ENCODE measurements at regions not wholly inside any gene's neighbourhood (a gene's known extent, or its start where the extent isn't known, plus 50 kb on each side); places are given as distances from the start of the nearest gene placed in this dataset.
"Not testable (repeated sequence)": the region's sequence is repeated elsewhere in the genome, so short reads cannot be mapped to it uniquely, and the experiment has no call there.

DNA sequence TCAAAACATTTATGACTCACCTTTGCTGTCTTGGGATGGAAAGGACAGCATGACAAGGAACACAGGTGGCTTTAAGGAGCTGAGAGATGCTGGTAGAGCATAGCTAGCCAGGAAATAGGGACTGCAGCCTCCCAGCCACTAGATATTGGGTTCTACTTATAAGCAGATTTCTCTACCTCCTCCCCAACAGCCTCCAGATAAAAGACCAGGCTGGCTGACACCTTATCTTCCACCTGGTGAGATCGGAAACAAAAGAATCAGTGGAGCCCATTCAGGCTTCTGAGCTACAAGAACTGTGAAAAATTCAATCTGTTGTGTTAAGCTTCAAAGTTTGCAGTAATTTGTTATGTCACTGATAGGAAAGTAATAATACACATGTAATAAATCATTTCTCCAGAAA is 1278.5 kb upstream of the ZEB2 start:
- DNase-seq: no peak

DNA sequence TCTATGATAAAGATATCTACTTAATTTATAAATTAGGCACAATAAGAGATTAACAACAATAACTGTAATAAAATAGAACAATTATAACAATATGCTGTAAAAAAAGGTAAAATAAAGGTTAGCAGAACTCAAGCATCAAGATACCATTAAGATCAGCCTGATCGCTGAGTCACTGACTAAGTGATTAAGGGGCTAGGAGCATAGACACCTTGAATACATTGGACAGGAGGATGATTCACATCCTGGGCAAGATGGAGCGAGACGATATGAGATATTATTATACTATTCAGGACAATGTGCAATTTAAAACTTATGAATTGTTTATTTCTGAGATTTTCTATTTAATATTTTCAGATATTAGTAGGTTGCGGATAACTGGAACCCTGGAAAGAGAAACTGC is 1277.8 kb upstream of the ZEB2 start:
- no peak for DNase-seq

DNA sequence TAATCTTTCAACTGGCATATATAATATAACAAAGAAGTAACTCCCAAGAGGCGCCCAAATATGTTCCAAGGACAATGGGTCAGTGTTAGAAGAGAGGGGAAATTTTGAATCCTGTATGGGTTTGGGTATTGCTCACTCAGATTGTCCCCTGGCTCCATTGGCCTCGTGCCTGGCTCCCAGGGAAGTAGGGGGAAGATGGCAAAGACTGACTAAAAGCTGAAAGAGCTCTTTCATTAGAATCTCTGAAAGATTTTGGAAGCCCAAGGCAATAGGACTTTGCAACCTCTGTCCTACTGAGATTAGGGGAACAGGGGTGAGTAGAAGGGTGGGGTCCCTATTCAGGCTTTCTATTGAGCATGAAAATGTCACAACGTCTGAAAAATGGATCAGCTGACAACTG is 1272.8 kb upstream of the ZEB2 start:
- no peak for DNase-seq

DNA sequence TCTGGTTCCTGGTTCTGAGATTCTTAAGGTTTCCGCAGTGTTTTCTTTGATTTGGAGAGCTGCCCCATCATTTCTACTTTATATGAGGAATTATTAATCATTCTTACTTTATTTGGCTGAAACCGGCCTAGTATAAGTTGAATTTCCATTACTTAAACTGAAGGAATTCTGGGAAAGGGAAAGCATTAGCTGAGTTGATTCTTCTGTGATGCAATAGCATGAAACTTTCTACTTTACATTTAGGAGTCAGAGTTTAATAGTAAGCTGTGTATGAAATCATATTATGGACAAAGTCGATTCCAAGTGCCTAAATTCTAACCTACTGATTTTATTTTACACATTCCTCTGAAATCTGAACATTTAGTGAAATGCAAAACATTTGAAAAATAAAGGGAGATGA is 1269.7 kb upstream of the ZEB2 start:
- no peak for DNase-seq

- not testable (repeated sequence) for DNase-seq
Measured at GRCh38 chr2:145787597-145788361, 1267.9 kb upstream of the ZEB2 start.

DNA sequence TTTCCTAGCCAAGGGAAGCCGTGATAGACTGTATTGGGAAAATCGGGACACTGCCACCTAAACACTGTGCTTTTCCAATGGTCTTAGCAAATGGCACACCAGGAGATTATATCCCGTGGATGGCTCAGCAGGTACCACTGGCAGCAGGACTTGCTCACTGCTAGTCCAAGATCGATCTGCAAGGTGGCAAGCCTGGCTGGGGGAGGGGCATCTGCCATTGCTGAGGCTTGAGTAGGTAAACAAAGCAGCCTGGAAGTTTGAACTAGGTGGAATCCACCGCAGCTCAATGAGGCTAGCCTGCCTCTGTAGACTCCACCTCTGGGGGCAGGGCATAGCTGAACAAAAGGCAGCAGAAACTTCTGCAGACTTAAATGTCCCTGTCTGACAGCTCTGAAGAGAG is 1262.7 kb upstream of the ZEB2 start:
- not testable (repeated sequence) for DNase-seq

DNA sequence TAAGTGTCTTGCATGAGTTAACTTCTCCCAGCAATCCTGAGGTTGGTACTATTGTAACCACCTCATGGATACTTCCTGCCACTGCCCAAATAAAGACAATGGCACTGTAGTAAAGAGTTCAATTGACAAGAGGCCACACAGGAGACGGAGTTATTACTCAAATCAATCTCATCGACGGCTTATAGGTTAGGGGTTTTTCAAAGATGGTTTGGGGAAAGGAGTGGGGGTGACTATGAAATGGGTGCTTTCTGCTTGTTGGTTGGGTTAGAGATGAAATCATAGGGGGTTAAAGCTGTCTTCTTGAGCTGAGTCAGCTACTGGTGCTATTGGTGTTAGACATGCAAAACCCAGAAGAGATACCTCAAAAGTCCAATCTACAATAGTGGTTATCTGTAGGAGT is 1258.0 kb upstream of the ZEB2 start:
- no peak for DNase-seq

- DNase-seq: no peak
Measured at GRCh38 chr2:145777297-145777696, 1257.4 kb upstream of the ZEB2 start.

DNA sequence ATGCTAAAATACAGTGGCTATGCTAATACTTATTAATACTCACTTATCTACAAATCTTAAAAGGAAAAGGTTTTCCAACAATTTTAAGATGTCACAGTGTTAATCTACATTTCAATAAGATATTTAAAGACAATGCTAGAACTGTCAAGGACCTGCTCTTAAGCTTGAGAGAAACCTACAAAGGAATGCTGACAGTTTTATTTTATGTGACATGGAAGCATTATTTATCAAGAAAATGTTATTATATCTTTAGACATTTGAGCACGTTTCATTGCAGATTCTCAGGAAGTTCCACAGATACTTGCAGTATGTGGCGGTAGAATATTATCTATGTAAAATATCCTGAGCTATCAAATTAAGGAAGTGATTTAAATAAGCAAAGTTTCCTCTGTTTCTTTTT is 1255.7 kb upstream of the ZEB2 start:
- DNase-seq: no peak

GRCh38 chr2:145771525-145771924 is 1251.6 kb upstream of the ZEB2 start:
- DNase-seq: no peak

DNA sequence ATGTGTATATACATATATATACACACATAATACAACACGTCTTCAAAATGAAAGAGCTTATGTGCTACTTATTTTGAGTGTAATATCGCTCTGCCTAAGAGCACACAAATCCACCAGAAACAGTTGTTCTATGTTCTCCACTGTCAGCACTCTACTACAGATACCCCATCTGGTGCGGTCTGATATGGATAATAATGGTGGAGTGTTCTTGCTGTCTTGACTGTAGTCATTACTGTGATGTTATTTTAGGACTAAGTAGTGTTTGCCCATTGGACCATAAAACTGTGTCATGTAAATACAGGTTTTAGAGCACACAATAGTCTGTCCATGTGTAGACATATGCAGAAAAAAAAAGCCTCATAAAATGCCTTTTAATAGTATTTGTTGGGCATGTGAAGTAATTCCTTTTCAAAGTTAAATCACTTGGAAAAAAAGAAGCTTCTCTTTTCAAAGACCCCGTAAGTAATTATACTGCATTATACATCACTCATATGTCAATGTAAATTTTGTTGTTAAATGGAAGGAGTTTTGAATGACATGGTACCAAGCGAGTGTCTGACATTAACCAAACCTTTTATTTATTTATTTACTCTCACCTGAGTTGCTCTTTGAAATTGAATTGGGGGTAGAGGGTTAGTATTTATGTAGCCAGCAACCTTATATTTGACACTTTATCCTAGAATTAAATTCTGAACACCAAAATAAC is 1249.2 kb upstream of the ZEB2 start:
- DNase-seq: no peak

DNA sequence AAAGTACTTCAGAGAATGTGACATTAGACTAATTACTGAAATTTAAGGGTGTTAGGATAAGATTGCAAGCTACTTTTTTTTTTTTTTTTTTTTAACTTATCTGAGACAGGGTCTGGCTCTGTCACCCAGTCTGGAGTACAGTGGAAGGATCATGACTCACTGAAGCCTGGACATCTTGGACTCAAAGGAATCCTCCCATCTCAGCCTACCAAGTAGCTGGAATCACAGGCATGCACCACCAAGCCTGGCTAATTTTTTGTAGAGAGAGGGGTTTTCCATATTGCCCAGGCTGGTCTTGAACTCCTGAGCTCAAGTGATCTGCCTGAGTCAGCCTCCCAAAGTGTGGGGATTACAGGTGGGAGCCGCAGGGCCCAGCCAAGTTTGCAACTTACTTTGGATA is 1246.0 kb upstream of the ZEB2 start:
- no peak for DNase-seq

DNA sequence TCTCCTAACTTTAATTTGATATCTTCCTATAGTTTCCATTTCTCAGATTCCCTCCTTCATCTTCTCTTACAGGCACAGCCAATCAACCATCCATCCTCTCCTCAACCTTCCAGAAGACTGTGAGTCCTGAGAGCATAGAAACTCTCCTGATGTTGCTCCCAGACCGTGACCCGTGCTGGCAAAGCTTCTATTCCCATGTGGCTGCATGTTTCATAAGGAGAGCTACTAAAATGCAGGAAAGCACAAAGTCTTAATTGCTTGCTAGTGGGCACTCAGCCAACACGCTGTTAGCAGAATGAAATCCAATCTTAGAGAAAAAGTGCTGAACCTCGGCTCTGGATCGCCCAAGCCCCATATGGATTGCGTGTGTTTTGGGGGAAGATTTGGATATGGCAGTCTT is 1244.7 kb upstream of the ZEB2 start:
- no peak for DNase-seq

DNA sequence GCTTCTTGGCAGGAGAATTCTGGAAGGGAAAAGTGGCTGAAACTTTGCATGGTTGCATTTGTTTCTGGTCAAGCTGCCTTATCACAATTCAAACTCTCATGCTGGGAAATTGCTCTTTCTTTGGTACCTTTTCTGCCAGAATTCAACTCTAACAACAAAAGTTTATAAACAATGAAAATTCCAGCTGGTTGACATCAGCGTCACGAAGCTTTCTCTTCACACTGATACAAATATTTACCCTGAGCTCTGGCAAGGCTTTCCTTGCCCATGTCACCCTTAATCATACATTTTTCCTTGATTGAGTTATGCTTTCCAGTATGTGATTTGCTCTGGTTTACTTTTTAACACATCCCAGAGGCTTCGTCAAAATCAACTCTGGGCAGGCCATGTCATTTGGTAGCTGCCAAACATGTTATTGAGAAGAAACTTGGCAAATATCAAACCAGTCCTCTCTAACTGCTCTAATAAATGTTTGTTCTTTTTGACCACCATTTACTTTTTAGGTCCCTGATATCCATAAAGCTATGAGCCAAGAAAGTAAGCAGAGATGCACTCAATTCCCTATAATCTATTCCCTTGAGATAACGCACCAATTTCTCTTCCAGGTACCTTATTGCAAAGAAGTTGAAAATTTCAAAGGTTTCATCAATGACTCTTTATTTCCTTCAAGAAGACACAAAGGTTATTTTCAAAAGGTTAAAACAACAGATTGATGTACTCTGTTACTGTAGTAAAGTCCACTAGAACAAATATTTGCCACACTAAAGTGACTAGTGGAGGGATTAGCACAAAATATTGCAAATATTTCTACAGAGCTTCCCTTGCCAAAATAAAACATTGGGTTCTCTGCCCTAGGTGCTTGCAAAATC is 1241.1 kb upstream of the ZEB2 start:
- DNase-seq: no peak

GRCh38 chr2:145759228-145759915 is 1239.5 kb upstream of the ZEB2 start:
- DNase-seq: no peak

DNA sequence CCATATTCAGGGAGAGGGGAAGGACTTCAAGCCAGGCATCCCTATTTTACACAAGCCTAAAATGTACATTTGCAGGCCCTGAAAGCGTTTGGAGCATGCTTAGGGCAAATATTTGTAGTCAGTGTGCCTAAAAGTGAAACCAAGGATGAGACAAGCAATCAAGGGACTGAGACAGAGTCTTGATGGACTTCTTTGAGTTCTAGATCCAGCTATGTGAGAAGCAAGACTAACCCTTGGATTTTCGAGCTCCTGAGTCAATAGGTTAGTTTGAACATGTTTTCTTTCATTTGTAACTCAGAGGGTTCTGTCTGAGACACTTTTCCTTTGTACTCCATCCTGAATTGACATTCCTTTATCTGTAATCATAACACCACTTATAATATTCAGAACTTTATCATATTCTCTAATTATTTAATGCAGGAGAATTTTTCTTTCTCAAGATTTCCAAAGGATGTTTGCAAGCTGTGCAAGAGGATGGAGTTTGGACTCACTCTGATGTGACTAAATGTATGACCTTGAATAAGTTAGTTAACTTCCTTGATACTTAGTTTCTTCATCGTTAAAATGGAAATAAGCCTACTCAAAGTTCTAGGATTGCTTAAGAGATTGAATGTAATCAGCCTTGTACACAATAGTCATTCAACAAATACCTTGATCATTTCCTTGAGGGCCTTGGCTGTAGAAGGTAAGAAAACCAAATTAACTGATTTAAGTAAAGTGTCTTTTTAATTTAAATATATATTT is 1237.8 kb upstream of the ZEB2 start:
- DNase-seq: no peak

DNA sequence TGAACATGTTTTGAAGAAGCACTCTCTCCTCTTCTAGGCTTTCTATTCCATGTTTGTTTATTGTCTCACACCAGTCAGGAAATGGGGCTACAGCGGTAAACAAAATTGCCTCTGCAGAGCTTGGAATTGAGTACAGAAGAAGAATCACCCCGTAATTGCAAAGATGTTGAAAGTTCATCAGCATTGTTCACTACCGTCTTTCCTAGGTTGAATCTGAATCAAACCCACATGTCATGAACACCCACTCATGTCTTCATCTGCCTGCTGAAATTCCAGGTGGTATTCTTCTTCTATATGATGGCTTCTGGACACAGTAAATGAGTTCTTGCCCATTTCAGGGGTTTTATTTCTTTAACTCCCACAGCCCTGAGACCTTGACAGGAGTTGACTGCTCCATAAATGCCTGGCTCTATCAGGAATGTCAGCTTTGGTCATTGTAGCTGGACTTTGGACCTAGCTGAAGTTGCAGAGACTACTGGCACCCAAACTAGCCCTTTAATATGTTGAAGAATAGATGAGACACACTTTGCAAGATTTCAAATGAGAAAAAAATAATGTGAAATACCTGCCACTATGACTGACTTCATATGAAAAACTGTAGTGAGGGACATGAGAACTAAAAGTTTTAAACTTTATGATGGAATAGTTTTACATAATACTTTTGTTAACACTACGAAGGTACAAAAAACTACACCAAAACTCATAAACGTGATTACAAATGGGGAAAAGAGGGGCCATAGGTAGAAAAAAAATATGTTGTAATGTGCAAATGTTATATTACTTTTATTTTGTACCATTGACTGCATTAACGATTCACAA is 1235.3 kb upstream of the ZEB2 start:
- no peak for DNase-seq

DNA sequence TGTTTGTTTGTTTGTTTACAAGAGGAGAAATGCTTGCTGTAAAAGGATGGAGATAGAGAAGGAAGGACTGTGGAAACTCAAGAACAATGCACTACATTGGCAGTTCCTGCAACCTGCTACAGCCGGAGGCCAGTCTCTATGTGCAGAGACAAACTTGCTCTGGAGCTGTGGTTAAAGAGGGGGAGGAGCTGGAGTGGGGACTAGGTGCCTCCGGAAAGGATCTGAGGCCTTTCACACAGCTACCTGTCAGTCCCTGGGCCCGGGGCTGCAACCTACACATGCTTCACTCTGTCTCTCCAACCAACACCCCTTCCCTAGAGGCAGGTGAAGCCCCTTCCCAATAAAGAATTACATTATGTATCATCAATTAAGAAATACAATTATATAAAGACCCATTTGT is 1234.0 kb upstream of the ZEB2 start:
- DNase-seq: no peak

GRCh38 chr2:145753041-145753608 is 1233.2 kb upstream of the ZEB2 start:
- no peak for DNase-seq

DNA sequence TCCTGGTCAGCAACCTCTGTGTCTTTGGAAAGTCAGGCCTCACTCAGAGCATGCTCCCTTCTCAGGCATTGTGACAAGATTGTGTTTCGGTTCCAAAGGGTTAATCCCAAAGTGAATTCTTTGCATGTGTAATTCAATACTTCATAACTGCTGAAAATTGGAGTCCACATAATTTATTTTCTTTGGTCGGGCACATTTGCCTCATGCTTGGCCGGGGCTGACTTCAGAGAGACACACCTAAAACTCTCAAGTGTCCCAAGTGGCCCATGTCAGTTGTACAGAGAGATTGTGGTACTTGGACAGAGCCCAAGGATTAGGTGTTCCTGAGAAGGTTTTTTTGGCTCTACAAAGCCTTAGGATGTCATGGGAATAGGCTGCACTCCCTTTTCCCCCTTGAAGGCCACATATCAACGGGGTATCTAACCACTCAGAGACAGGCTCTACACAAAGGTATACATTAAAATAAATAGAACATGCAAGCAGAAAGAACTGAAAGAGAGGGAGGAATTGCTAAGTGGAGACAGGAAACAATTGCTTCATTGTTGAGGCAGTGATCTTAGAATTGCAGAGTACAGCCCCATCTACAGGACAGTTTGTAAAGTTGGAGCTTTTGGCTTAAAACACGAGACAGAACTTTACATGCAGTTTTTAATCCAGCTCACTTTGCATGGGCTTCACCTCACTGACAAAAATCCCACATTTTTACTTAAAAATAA is 1232.3 kb upstream of the ZEB2 start:
- no peak for DNase-seq
